ENCODE measurements at regions not wholly inside any gene's neighbourhood (a gene's known extent, or its start where the extent isn't known, plus 50 kb on each side); places are given as distances from the start of the nearest gene placed in this dataset.
"Not testable (repeated sequence)": the region's sequence is repeated elsewhere in the genome, so short reads cannot be mapped to it uniquely, and the experiment has no call there.

GRCh38 chr16:8408855-8409567 is 181.3 kb downstream of the TMEM114 start:
- no peaks in the 10 kb centered on the region for H3K4me1 Mint-ChIP-seq (ENCODE audit: unreplicated experiment)
- TF ChIP-seq, protein P1, sequence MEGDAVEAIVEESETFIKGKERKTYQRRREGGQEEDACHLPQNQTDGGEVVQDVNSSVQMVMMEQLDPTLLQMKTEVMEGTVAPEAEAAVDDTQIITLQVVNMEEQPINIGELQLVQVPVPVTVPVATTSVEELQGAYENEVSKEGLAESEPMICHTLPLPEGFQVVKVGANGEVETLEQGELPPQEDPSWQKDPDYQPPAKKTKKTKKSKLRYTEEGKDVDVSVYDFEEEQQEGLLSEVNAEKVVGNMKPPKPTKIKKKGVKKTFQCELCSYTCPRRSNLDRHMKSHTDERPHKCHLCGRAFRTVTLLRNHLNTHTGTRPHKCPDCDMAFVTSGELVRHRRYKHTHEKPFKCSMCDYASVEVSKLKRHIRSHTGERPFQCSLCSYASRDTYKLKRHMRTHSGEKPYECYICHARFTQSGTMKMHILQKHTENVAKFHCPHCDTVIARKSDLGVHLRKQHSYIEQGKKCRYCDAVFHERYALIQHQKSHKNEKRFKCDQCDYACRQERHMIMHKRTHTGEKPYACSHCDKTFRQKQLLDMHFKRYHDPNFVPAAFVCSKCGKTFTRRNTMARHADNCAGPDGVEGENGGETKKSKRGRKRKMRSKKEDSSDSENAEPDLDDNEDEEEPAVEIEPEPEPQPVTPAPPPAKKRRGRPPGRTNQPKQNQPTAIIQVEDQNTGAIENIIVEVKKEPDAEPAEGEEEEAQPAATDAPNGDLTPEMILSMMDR (conservative IDR thresholded peaks at IDR 0.05) = no peak
- H3K27me3 Mint-ChIP-seq = peaks cover 17% of the 10 kb centered on the region
- H3K27ac Mint-ChIP-seq = no peak overlapping the region
- no peak for DNase-seq (ENCODE audit: extremely low spot score, unreplicated experiment)
- no peaks in the 10 kb centered on the region for H3K36me3 Mint-ChIP-seq
- no peak overlapping the region for H3K4me3 Mint-ChIP-seq
- H3K9me3 Mint-ChIP-seq = peaks cover 3% of the 10 kb centered on the region

DNA sequence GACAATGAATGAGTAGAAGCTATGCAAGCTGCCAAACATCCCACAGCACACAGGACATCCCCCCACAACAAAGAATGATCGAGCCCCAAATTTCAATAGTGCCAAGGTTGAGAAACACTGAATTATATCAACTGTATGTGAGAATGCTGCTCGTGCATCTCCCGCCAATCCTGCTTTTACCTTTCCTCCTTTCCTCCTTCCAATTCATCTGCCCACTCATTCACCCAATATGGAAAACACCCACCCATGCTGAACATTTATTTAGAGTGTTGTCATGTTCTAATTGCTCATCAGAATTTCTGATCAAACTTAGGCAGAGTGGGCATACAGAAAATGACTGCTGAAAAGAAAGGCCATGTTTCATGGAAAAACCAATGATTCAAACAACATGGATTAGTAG is 183.0 kb downstream of the TMEM114 start:
- Mint-ChIP-seq H3K27me3 (peaks cover 17% of the 10 kb centered on the region), H3K27ac (no peak overlapping the region), H3K4me1 (ENCODE audit: unreplicated experiment) (no peaks in the 10 kb centered on the region), H3K4me3 (no peak overlapping the region), H3K9me3 (peaks cover 3% of the 10 kb centered on the region), H3K36me3 (no peaks in the 10 kb centered on the region)
- TF ChIP-seq, protein P1 (conservative IDR thresholded peaks at IDR 0.05) = no peak
- no peak for DNase-seq (ENCODE audit: extremely low spot score, unreplicated experiment)

GRCh38 chr16:8403978-8404749 is 186.1 kb downstream of the TMEM114 start:
- TF ChIP-seq, protein P1 (conservative IDR thresholded peaks at IDR 0.05) = no peak
- H3K4me1 Mint-ChIP-seq (ENCODE audit: unreplicated experiment) = no peaks in the 10 kb centered on the region
- no peaks in the 10 kb centered on the region for H3K36me3 Mint-ChIP-seq
- H3K27me3 Mint-ChIP-seq = peaks cover 11% of the 10 kb centered on the region
- no peak for DNase-seq (ENCODE audit: extremely low spot score, unreplicated experiment)
- H3K4me3 Mint-ChIP-seq = no peak overlapping the region
- no peaks in the 10 kb centered on the region for H3K9me3 Mint-ChIP-seq
- no peak overlapping the region for H3K27ac Mint-ChIP-seq

DNA sequence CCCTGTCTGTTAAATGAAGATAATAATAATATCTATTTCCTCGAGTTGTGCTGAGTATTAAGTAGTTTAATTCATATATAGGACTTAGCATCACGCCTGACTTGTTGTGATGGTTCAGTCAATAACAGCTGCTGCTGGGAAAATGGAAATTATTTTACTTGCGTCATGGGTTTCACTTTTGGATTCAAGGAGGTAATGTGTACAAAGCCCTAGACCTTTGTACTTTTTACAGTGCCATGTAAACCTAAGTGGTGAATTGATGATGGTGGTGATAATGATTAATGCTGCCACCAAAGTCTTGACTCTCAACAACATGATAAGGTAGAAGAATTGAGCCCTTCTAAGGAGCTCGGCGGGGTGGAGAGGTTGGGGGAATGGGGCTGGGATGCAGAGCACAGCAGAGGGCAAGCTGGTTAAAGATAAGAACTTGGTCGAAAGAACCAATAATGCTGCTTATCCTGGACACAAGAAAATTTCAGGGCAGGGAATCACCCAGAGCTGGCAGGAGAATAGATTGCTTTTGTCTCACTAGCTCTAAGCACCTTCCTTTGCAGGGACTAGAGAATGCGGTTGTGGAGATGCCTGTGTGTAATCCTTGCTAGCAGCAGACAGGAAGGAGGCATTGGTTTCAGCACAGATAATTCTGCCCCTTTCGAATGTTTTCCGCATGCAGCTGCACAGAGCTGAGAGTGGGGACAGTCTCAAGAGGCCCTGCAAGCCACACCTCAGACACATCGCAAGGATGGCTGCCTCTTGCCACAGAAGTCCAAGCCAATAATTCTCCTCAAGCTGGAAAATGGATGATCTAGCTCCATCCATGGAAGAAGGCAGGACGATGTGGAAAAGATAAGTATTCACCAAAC is 187.1 kb downstream of the TMEM114 start:
- Mint-ChIP-seq H3K27ac (peak overlapping the region; percentile 64), H3K27me3 (peaks cover 9% of the 10 kb centered on the region), H3K4me1 (ENCODE audit: unreplicated experiment) (no peaks in the 10 kb centered on the region), H3K4me3 (peak overlapping the region; percentile 16), H3K9me3 (no peaks in the 10 kb centered on the region), H3K36me3 (no peaks in the 10 kb centered on the region)
- TF ChIP-seq, protein P1 (conservative IDR thresholded peaks at IDR 0.05) = no peak
- DNase-seq (ENCODE audit: extremely low spot score, unreplicated experiment) = no peak

GRCh38 chr16:8400683-8401082 is 189.6 kb downstream of the TMEM114 start:
- not testable (repeated sequence) for H3K4me3 Mint-ChIP-seq; H3K9me3 Mint-ChIP-seq; H3K27ac Mint-ChIP-seq; H3K4me1 Mint-ChIP-seq (ENCODE audit: unreplicated experiment); DNase-seq (ENCODE audit: extremely low spot score, unreplicated experiment); H3K36me3 Mint-ChIP-seq; H3K27me3 Mint-ChIP-seq
